ENCODE measurements at regions not wholly inside any gene's neighbourhood (a gene's known extent, or its start where the extent isn't known, plus 50 kb on each side); places are given as distances from the start of the nearest gene placed in this dataset.

- H3K79me2 ChIP-seq (ENCODE audit: control insufficient read depth, insufficient read depth, low read length): no peaks in the 10 kb centered on the region
- BruUV-seq (replicated peaks): no TSS peak
- DNase-seq (ENCODE audit: low read depth, low spot score) (no peak), FAIRE-seq (no peak), ATAC-seq (no peak)
- no peaks in the 10 kb centered on the region for H3K4me1 ChIP-seq (ENCODE audit: control insufficient read depth, insufficient read depth, low read length)
- H4K20me1 ChIP-seq (ENCODE audit: control insufficient read depth, insufficient read depth): no peaks in the 10 kb centered on the region
- H2AFZ ChIP-seq (ENCODE audit: control insufficient read depth, low read depth, low read length): no peak overlapping the region
- no peak overlapping the region for H3K4me2 ChIP-seq (ENCODE audit: control insufficient read depth, insufficient read depth)
- ChIA-PET SMC1A (ENCODE audit: uncharacterized antibody, unreplicated experiment) (no interaction called here), RAD21 (ENCODE audit: unreplicated experiment) (no interaction called here), CTCF (no interaction called here), POLR2A (no interaction called here)
- intact Hi-C loops (cut with micrococcal nuclease; ENCODE audit: unreplicated experiment) (no loop called here), in situ Hi-C loops (cut with MboI) (no loop called here)
- no peaks in the 10 kb centered on the region for H3K36me3 ChIP-seq (ENCODE audit: control insufficient read depth in 2 of 2, insufficient read depth in 2 of 2, low read length in 1 of 2)
- no peak for TF ChIP-seq FOS (IDR thresholded peaks at IDR 0.05; ENCODE audit: borderline replicate concordance, extremely low read depth, insufficient read length)
- no peaks in the 10 kb centered on the region for H3K9me3 ChIP-seq (replicated peaks; ENCODE audit: control insufficient read depth, insufficient read depth, low read length)
- H3K27me3 ChIP-seq (replicated peaks in 1 of 2; ENCODE audit: control insufficient read depth in 2 of 2, insufficient read depth in 2 of 2, low read length in 1 of 2): no peaks in the 10 kb centered on the region
- WGBS (ENCODE audit: insufficient coverage, insufficient replicate concordance, low lambda C conversion rate, missing lambda C conversion rate): 22% methylated on average over 5 of the region's 5 CpGs
- no peak overlapping the region for H3K9ac ChIP-seq (ENCODE audit: control insufficient read depth, insufficient read depth, low read length)
- no peak overlapping the region for H3K4me3 ChIP-seq
- H3K27ac ChIP-seq (ENCODE audit: control insufficient read depth, insufficient read depth): no peak overlapping the region
Measured at GRCh38 chr21:21767276-21767675, 769.1 kb downstream of the NCAM2 start.

- Histone ChIP-seq H3K79me2 (ENCODE audit: control insufficient read depth, insufficient read depth, low read length) (no peaks in the 10 kb centered on the region), H3K27ac (ENCODE audit: control insufficient read depth, insufficient read depth) (no peak overlapping the region), H3K4me1 (ENCODE audit: control insufficient read depth, insufficient read depth, low read length) (no peaks in the 10 kb centered on the region), H3K4me2 (ENCODE audit: control insufficient read depth, insufficient read depth) (no peak overlapping the region), H4K20me1 (ENCODE audit: control insufficient read depth, insufficient read depth) (no peaks in the 10 kb centered on the region), H2AFZ (ENCODE audit: control insufficient read depth, low read depth, low read length) (no peak overlapping the region), H3K9me3 (replicated peaks; ENCODE audit: control insufficient read depth, insufficient read depth, low read length) (no peaks in the 10 kb centered on the region), H3K4me3 (no peak overlapping the region), H3K9ac (ENCODE audit: control insufficient read depth, insufficient read depth, low read length) (no peak overlapping the region), H3K36me3 (ENCODE audit: control insufficient read depth in 2 of 2, insufficient read depth in 2 of 2, low read length in 1 of 2) (no peaks in the 10 kb centered on the region), H3K27me3 (replicated peaks in 1 of 2; ENCODE audit: control insufficient read depth in 2 of 2, insufficient read depth in 2 of 2, low read length in 1 of 2) (no peaks in the 10 kb centered on the region)
- DNase-seq (ENCODE audit: low read depth, low spot score) (no peak), FAIRE-seq (no peak), ATAC-seq (no peak)
- CTCF ChIA-PET: no interaction called here
- in situ Hi-C loops (cut with MboI): no loop called here
- no TSS peak for BruUV-seq (replicated peaks)
- RAD21 ChIA-PET (ENCODE audit: unreplicated experiment): no interaction called here
- TF ChIP-seq BHLHE40 (IDR thresholded peaks at IDR 0.05; ENCODE audit: borderline replicate concordance in 1 of 2, low read depth in 2 of 2, low read length in 1 of 2) (no peak), CEBPZ (IDR thresholded peaks at IDR 0.05; ENCODE audit: low read depth, low read length) (no peak), E4F1 (IDR thresholded peaks at IDR 0.05; ENCODE audit: borderline replicate concordance, partially characterized antibody) (no peak), SMARCA5 (IDR thresholded peaks at IDR 0.05) (no peak), ZSCAN29 (IDR thresholded peaks at IDR 0.05) (no peak), POLR2A (IDR thresholded peaks at IDR 0.05; ENCODE audit: low read depth, low read length) (no peak)
- intact Hi-C loops (cut with micrococcal nuclease; ENCODE audit: unreplicated experiment): no loop called here
- SMC1A ChIA-PET (ENCODE audit: uncharacterized antibody, unreplicated experiment): no interaction called here
- POLR2A ChIA-PET: no interaction called here
Measured at GRCh38 chr21:21788591-21788990, 790.4 kb downstream of the NCAM2 start.
